HT1080 (cell line): ENCODE measurements at regions not wholly inside any gene's neighbourhood (a gene's known extent, or its start where the extent isn't known, plus 50 kb on each side); places are given as distances from the start of the nearest gene placed in this dataset.
A peak's percentile ranks its signal among the peaks of the same experiment; 100 is the strongest.

Experiments
- DNase-seq: peaks from one replicate; pipeline ENCODE4 v3.0.0-alpha.2; 2015; ENCODE audit warnings: low read depth

DNA sequence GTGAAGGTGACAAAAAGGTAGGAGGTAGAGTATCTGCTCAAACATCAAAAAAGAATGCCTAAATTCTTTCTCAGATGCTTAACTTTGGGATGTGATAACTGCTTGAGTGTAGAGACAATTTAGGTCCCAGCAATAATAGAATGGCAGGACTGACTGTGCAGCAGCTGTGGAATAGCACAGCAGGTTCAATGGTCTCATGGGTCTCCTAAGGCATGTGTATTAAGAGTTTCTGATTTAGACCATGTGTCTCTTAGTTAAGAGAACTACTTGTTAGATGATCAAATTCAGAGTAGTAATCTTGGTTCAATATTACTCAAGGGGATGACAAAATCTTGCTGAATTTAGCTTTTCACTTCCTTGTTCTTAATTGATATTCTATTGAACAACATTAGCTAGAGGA lies 72.0 kb downstream of the ALX1 start:
- no peak for DNase-seq

DNA sequence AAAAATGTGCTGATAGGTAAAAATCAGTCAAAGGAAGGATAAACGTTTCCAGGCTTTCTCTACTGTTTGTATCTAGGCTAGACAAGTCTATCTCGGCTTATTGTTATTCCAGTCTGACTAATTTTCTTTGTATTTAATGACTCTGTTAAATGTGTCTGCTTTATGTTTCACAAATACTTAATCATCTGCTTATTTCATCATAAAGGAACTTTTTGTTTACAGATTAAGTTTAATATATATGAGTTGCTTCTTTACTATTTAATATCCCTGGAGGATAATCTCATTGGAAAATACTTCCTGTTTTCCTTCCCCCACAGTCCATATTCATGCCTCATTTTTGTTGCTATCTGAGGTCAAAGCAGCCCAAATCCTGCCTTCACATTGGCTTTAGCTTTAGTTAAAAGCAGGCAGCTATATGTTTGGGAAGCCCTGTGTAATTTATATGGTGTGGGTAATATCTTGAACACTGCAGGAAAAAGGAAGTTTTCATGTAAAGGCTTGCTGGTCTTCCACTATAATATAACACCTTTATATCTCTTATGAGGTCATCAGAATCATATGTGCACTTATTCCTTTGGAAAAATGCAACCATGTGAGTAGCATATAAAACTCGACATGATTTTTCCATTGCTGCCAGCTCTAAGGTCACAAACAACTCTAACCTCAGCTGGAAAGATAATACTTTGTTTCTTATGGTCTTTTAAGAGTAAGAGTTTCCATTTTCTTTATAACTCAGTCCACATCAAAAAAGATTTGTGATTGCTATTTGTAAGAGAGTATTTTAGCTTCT lies 76.8 kb downstream of the ALX1 start:
- no peak for DNase-seq

DNA sequence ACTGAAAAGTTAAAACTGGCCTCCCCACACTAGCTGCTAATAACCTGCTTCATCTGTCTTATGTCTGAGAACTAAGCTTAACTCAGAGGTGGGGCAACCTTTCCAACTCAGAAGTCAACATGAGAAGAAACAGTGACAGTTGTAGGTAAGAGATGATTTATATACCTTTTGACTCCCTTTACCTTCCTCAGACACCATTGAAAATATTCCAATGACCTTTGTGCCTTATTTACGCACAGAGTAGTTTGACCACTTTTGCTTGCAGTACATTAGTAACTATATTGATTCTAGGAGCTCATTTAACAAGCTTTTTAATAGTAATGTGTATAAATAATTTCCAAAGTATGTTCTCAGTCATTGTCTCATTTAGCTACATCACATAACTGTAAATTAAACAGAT lies 77.6 kb downstream of the ALX1 start:
- no peak for DNase-seq

- no peak for DNase-seq
Measured at GRCh38 chr12:85358715-85359114, 78.7 kb downstream of the ALX1 start.

- DNase-seq, result no peak
Measured at GRCh38 chr12:85363382-85364190, 83.6 kb downstream of the ALX1 start.

DNA sequence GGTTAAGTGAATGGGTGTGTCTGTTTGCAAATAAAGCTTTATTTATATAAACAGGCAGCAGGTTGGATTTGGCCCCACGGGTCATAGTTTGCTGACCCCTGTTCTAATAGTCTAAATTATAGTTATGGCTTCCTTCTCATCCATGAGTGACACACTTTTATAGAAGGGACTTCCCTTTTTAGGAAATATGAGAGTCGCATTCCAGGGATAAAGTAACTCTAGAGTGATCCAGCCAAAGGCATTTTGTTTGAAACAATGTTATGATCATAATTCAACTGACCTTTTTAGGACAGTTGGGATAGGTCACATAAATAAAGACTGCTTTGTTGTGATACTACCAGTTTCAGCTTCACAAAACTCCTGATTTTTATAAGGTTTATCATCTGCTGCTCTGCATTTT lies 87.9 kb downstream of the ALX1 start:
- no peak for DNase-seq

DNA sequence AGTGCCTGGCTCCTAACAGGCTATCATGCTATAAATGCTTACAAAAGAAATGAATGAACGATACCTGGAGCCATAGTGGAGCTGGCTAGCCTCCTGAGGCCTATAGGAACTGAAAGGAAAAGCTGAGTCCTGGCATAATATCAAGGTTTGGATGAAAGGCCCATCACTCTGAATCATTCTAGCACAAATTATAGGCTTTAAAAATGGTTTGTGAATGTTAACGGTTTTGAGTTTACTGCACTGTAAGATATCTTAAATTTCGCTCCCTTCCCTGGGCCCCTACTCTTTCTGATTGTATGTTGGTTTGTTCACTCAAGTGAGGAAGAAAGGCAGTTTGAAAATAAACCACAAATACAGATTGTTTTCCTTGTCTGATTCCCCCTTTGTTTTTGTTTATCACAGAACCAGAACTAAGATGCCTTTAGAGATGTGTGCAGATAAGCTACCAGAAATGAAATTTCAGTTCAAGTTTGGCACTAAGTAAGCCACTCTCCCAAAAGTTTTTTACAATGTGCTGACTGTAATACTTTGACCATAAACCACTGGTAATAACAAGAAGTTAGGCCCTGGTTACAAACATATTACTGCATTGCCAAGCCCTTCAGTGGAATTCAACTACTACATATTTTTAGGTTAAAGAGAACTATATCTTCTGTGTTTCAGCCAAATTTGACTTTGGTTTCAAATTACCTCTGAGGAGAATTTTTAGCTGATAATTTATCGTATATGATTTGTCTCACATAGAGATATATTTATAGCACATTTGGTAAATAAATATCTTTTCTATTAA lies 89.5 kb downstream of the ALX1 start:
- DNase-seq, result no peak

GRCh38 chr12:85373045-85373444 lies 93.0 kb downstream of the ALX1 start:
- no peak for DNase-seq

DNA sequence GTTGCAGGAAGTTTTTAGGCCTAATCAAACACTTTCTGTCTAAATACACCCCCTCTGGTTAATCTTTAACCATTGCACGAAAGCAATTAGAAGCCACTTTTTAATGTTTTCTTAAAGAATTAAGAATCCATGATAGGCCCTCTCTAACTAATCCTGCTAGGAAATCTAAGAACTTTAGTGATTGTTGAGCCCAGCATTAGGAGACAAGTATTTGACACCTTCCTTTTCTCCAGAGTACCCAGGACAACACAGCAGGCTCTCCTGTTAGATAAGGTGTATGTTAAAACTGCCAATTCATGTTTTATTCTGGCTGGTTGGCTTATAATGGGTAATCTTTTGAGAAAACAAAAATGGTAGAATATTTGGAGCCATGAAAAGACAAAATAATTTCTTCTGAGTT lies 95.0 kb downstream of the ALX1 start:
- no peak for DNase-seq

DNA sequence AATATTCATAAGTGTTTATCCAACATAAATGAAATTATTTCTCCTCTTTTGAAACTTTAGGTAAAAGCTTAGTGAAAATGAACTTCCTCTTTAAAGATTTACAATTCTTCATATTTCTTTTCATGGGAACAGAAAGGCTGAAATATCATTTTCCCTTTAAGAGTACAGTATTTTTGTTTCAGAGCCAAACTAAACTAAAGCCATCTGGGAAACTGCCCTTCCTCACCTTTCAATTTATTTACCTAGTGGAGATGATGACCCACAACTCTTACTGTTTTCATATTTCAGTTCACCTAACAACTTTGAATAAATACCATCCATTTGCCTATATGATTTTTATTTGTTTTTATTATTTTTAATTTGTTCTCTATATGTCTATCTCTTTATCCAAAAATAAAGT lies 105.4 kb downstream of the ALX1 start:
- no peak for DNase-seq

- DNase-seq, result no peak
Measured at GRCh38 chr12:85390266-85390665, 110.2 kb downstream of the ALX1 start.

DNA sequence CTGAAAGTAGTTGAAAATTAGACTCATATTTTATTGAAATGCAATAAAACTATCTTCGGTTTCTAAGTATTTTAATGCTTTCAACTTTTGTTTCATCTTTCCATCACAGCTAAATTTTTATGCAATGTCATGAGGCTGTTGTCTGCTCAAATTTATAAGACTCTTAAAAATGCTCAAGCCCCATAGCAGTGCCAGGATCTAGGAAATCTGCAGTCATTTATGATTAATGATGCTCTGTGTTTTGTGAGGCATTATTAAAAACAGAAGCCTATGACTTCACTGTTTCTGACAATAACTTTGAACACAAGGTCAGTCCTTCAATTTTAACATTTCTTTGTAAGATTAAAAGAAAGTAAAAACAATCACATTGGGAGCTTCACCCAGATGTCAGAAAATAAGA lies 112.5 kb downstream of the ALX1 start:
- no peak for DNase-seq

DNA sequence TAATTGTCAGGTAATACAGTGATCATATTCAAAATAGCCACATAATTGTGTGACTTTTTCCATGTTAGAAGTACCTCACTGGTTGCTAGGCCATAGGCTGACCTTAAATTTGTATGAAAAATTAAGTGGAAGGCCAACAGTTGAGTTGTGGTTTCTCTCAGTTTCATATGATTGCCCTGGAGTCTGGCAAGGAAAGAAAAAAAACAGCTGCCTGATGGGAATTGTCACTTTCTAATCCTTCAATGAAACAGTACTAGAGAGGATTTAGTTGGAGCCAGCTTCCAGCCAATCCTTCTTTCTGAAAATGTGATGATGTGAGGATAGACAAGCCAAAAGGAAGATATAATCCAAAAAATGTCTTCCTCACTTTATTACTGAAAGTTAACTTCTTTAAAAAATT lies 113.6 kb downstream of the ALX1 start:
- DNase-seq, result no peak

DNA sequence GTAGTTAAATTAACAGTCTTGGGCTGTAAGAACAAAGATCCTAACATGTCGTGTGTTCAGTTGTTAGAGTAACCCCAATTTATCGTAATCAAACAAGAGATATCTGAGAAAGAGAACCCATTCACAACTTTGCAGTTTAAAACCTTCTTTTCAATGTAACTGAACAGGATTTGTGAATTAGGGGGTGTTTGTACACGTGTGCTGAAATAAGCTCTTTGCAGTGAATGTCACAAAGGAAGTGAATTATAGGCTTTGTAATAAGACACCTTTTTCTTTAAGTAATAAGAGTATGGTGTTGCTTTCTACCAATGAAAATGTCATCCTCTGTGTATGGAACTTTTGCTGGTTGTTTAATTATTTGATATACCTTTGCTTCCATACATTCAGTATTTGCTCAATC lies 114.0 kb downstream of the ALX1 start:
- no peak for DNase-seq

DNA sequence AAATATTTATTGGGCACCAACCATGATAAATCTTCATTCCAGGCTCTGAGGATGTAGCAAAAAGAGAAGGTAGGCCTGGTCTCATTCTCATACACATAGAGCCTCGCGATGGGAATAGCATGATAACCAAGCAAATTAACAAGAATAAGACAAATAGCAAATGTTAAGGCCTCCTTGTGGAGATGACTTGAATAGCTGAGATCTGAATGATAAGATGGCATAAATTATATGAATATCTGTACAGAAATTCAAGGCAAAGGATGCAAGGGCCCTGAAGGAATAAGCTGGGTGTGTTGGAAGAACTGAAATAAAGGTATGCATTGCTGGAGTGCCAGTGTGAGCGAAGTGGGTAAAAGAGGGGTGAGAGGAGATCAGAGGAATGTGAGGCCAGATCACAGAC lies 114.8 kb downstream of the ALX1 start:
- DNase-seq, result no peak

GRCh38 chr12:85405262-85405661 lies 125.2 kb downstream of the ALX1 start:
- no peak for DNase-seq

GRCh38 chr12:85405781-85406522 lies 125.9 kb downstream of the ALX1 start:
- peak; percentile 2 for DNase-seq

GRCh38 chr12:85413266-85413665 lies 133.2 kb downstream of the ALX1 start:
- DNase-seq, result peak; percentile 60

- no peak for DNase-seq
Measured at GRCh38 chr12:85422762-85423161, 142.7 kb downstream of the ALX1 start.

DNA sequence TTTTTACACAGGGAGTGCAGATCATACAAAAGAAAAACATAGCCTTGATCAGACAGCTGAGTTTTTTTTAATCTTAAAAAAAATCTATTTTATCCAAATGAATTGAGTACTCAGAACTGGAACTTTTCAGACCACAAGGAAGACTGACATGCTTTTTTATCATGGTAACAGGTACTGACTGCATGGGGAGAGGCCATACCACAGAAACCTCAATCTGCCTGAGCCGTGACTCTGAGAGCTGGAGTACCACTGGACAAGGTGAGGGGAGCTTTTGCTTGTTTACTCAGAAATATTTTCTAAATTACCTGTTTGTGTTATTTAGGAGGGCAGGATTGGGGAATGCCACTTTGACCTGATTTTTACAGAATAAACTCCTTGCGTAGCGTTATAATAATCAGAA lies 143.9 kb downstream of the ALX1 start:
- DNase-seq, result no peak

DNA sequence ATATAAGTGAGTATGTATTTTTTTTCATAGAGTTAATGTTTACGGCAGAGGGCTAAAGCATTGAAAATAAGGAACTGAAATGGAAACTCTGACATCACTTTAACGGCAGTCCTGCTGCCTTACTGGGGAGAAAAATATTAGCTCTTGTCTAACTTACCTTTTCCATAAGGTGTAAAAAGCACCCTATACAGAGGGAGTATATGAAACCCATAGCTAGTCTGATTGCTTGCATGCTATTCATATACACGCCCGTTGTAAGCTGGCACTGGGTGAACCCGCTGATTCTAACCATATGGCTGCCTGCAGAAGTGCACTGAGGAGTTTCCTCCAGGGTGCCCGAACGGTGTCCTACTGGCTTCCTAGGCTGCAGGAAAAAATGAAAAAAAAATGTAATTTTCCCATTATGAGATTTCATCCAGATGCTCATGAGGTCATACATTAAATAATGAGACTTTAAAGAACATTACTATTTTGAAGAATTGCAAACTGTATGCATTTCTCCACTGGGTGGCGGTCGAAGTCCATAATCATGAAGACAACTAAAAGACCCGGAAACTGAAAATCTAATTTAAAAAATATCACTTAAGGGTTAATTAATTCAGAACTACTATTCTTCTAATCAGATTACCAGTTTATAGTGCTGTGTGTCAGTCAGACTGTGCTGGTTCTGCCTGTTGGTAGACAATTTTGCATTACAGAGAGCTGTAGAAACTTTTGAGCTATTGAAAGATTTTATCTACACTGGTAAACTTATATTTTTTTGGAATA lies 144.7 kb downstream of the ALX1 start:
- peak; percentile 13 for DNase-seq
